ACHN (cell line): ENCODE measurements at regions not wholly inside any gene's neighbourhood (a gene's known extent, or its start where the extent isn't known, plus 50 kb on each side); places are given as distances from the start of the nearest gene placed in this dataset.
"Not testable (repeated sequence)": the region's sequence is repeated elsewhere in the genome, so short reads cannot be mapped to it uniquely, and the experiment has no call there.

Experiments used
- DNase-seq: peaks from one replicate; pipeline ENCODE4 v3.0.0-alpha.2; 2015
- in situ Hi-C: cut with HindIII; loops from 2 replicates; pipeline ENCODE4 v1.10.0; 2017; ENCODE audit warnings: low sequenced_read_pairs, low pct_ligation_motif_present, low pct_unique_long_range_greater_than_20kb

GRCh38 chr3:180382638-180383180, 219.3 kb upstream of the TTC14 start:
- in situ Hi-C loops: no loop called here
- DNase-seq: no peak

GRCh38 chr3:180383332-180384020, 218.5 kb upstream of the TTC14 start:
- in situ Hi-C loops: no loop called here
- no peak for DNase-seq

DNA sequence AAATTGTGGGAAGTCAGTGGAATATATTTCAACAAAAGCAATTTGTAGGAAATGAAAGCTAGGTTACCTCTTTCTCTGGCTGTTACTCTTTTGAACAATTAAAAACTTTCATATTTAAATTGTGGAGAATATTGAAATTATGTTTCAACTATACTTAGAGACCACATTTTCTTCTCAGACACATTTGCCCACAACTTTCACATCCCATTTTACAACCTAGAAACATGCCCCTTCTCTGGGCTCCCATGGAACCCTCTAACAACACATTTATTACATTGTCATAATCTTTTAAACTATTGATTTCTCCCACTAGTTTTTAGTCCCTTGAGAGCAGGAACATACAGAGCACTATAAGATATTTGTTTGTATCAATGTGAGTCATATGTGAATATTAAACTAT, 211.7 kb upstream of the TTC14 start:
- DNase-seq: no peak
- in situ Hi-C loops: no loop called here

- in situ Hi-C loops: no loop called here
Measured at GRCh38 chr3:180391001-180391400, 211.0 kb upstream of the TTC14 start.

GRCh38 chr3:180401226-180401625, 200.7 kb upstream of the TTC14 start:
- DNase-seq: no peak
- in situ Hi-C loops: no loop called here

More at GRCh38 chr3:180391001-180391400, 211.0 kb upstream of the TTC14 start:
- DNase-seq: no peak

DNA sequence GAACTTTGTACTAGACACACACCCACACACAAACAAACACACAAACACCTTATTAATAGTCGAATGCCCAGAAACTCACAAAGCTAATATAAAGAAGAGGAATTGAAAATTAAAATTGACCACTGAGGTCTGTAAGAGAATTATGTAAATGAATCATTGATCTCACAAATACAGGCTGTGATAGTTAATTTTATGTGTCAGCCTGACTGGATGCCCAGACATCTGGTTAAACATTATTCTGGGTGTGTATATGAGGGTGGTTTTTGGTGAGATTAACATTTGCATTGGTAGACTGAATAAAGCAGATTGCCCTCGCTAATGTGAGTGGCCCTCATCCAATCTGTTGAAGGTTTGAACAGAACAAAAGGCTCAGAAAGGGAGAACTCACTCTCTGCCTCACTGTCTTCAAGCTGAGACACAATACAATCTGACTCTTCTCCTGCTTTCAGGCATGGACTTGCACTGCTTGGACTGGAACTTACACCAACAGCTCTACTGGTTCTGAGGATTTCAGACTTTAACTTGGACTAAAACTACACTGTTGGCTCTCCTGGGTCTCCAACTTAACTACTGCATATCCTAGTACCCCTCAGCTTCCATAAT, 199.4 kb upstream of the TTC14 start:
- in situ Hi-C loops: no loop called here
- no peak for DNase-seq

DNA sequence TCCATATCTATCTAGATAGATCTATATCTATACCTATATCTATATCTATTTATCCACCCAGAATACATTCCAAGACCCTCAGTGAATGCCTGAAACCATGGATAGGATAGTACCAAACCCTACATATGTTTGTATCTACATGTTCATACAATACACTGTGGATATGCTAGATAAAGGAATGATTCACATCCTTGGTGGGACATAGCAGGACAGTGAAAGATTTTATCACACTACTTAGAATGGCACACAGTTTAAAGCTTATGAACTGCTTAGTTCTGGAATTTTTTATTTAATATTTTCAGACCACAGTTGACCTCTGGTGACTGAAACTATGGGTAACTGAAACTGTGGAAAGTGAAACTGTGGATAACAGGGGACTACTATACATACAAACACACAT, 198.8 kb upstream of the TTC14 start:
- DNase-seq: no peak
- in situ Hi-C loops: no loop called here

DNA sequence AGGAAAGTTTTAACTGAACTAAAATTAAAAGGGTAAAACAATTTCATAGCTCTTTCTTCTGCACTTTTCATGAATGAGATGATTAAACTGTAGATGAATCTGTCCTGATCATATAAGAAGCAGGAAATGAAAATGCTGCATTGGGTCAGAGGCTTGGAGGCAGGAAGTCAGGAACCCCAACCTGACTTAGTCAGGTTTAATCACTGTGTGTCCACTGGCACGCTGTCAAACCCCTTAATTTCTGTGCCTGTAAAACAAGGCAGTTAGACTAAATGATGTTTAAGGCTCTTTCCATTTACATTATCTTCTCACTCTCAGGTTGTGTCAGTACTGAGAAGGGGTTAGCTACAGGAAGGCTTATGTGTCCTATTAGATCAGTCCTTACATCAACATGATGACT, 193.3 kb upstream of the TTC14 start:
- in situ Hi-C loops: no loop called here
- no peak for DNase-seq

GRCh38 chr3:180409170-180409569, 192.8 kb upstream of the TTC14 start:
- in situ Hi-C loops: no loop called here
- DNase-seq: no peak

DNA sequence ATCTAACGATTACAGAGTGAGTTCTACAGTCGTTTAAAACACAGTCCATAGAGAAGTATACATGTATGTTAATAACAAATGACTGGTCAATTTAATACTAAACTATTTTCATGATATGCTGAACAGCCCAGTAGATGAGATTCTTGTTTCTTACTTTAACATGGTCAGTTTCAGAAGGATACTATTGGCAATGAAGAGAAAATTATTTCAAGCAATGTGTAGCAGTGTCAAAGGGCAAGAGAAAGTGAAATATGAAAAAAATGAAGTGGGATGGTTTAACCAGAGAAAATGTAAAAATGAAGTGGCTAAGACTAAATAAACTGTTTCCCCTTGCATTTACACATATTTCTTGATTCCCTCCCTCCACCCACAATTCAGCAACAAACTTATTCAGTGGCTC, 192.1 kb upstream of the TTC14 start:
- in situ Hi-C loops: no loop called here

DNA sequence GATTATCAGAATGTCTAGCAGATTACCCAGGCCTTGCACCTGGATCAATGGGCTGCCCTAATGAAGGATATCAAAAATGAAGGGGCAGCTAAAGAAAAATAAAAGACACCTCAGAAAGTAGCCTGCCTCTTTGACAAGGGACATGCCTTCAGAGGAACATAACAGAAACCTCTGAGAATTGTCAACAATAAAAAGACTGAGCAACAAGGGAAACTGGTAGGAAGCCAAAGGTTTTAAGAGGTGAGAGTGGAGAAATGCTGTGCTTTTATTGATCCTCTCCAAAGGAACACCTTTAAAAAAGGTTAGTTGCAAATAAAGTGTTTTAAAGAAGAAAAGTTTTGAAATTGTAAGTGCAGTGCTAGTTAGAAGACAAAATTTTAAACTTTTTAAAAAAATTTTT, 187.8 kb upstream of the TTC14 start:
- no peak for DNase-seq
- in situ Hi-C loops: no loop called here

More for the DNA sequence above, 192.1 kb upstream of the TTC14 start:
- DNase-seq: no peak

DNA sequence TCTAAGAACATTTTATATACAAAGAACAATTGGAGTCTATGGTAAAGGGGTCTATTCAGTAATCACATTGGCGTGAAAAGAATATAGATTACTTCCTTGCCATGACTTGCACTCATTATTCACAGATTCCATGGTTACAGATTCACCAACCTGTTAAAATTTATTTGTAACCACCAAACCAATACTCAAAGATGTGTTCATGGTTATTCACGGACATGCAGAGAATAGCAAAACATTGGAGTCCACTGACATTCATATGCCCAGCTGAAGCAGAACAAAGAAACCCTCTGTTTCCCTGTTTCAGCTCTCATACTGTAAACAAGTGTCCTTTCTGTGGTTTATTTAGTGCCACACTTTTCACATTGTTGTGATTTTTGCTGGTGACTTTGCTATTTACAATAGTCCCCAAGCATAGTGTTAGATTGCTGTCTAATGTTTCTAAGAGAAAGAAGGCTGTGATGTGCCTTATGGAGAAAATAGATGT, 185.8 kb upstream of the TTC14 start:
- no peak for DNase-seq
- in situ Hi-C loops: no loop called here

- DNase-seq: no peak
- in situ Hi-C loops: no loop called here
Measured at GRCh38 chr3:180417241-180417640, 184.7 kb upstream of the TTC14 start.

- in situ Hi-C loops: no loop called here
- DNase-seq: no peak
Measured at GRCh38 chr3:180420016-180420415, 181.9 kb upstream of the TTC14 start.

- in situ Hi-C loops: no loop called here
Measured at GRCh38 chr3:180420804-180421203, 181.2 kb upstream of the TTC14 start.

GRCh38 chr3:180421221-180421620, 180.7 kb upstream of the TTC14 start:
- in situ Hi-C loops: no loop called here
- no peak for DNase-seq

More at GRCh38 chr3:180420804-180421203, 181.2 kb upstream of the TTC14 start:
- no peak for DNase-seq

DNA sequence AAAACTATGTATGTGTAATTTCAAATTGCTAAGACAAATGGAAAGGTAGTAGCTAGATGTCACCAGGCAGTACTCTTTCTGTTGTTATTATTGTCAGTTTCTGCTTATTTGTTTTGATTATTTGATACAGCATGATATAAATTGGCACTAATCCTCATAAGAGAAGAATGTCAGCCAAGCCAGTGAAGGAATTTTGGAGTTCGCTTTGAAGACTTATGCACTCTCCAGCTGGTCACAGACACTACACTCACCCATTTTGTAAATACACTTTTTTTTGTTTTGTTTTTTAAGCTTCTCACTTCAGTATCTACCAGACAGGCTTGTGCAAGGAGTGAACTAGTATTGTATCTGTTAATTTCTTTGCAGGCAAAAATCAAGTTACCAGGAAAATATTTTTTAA, 180.2 kb upstream of the TTC14 start:
- no peak for DNase-seq

DNA sequence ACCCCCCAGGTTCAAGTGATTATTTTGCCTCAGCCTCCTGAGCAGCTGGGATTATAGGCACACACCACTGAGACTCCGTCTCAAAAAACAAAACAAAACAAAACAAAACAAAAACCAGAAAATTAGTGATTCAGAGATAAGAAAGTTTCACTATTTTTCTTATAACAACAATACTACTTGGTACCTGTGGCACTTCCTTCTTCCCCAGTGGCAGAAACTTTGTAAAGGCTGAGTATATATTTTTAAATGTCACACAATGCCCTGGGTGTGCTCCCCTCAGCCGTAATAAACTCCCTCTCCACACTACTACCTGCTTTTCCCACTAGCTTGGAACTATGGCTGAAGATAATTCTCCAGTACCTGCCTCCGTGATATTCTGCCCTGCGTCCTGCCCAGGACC, 177.7 kb upstream of the TTC14 start:
- in situ Hi-C loops: not testable (repeated sequence)

More for the DNA sequence above, 180.2 kb upstream of the TTC14 start:
- in situ Hi-C loops: no loop called here

GRCh38 chr3:180430896-180431295, 171.1 kb upstream of the TTC14 start:
- DNase-seq: no peak
- in situ Hi-C loops: no loop called here

More for the DNA sequence above, 177.7 kb upstream of the TTC14 start:
- not testable (repeated sequence) for DNase-seq

DNA sequence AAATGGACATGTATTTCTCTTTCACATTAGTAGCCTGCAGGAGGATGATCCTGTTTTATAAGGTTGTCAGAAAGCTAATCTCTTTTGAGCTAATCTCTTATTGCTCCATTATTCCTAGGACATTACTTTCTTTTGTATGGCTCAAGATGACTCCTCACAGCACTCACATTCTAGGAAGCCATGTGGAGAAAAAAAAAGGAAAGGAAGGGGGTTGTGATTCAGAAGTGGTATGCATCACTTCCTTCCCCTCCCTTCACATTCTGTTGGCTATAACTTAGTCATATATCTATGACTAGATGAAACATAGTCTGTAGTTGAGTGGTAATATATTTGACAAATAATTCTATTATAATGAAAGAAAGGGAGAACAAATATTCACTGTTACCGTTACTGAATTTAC, 168.8 kb upstream of the TTC14 start:
- DNase-seq: peak; percentile 5
- in situ Hi-C loops: no loop called here
